ENCODE measurements at regions not wholly inside any gene's neighbourhood (a gene's known extent, or its start where the extent isn't known, plus 50 kb on each side); places are given as distances from the start of the nearest gene placed in this dataset.

- TF ChIP-seq SUZ12 (IDR thresholded peaks at IDR 0.05): no peak
- TF ChIP-seq FOXK2 (IDR thresholded peaks at IDR 0.05): no peak
These were observed 512.9 kb downstream of the UTRN start for GRCh38 chr6:144797881-144798589.
